DND-41 (cell line): ENCODE measurements at regions not wholly inside any gene's neighbourhood (a gene's known extent, or its start where the extent isn't known, plus 50 kb on each side); places are given as distances from the start of the nearest gene placed in this dataset.

Experiments
- ATAC-seq: fragments of 200-7000 bp; cut with Tn5 transposase; 3 replicates; pipeline ENCODE4 v1.9.1; 2021; ENCODE audit warnings: low read depth; ENCODE audit not compliant: insufficient read depth
- DNase-seq: peaks from one replicate; pipeline ENCODE4 v3.0.0-alpha.2; 2020
- H2AFZ ChIP-seq: 2 replicates; pipeline ENCODE4 v1.6.0; 2012; ENCODE audit warnings: low read depth, low read length
- H3K27ac ChIP-seq: 2 replicates; pipeline ENCODE4 v1.5.1; 2012; ENCODE audit warnings: low read length, inconsistent platforms
- H3K27me3 ChIP-seq: fragments of 200-600 bp; sonication (generic); 2 replicates; pipeline ENCODE4 v1.6.0; 2012; ENCODE audit warnings: low read length, mild to moderate bottlenecking, inconsistent platforms; ENCODE audit not compliant: insufficient read depth, poor library complexity
- H3K36me3 ChIP-seq: 2 replicates; pipeline ENCODE4 v1.5.1; 2012; ENCODE audit warnings: low read length, inconsistent platforms; ENCODE audit not compliant: insufficient read depth
- H3K4me1 ChIP-seq: 2 replicates; pipeline ENCODE4 v1.5.1; 2012; ENCODE audit warnings: mild to moderate bottlenecking, low read length; ENCODE audit not compliant: insufficient read depth
- H3K4me2 ChIP-seq: 2 replicates; pipeline ENCODE4 v1.6.0; 2012; ENCODE audit warnings: mild to moderate bottlenecking, moderate library complexity, low read length, inconsistent platforms; ENCODE audit not compliant: insufficient read depth
- H3K4me3 ChIP-seq, 2 experiments: fragments of 200-600 bp in 1 of 2; shearing (Covaris generic) in 1 of 2; 2 replicates each; pipeline ENCODE4 v1.5.1; 2012 to 2016; ENCODE audit warnings: inconsistent platforms in 2 of 2, low read length in 2 of 2, mild to moderate bottlenecking in 2 of 2, low read depth in 1 of 2, moderate library complexity in 1 of 2
- H3K79me2 ChIP-seq: 2 replicates; pipeline ENCODE4 v1.6.0; 2012; ENCODE audit warnings: low read length, inconsistent platforms; ENCODE audit not compliant: insufficient read depth
- H3K9ac ChIP-seq: 2 replicates; pipeline ENCODE4 v1.6.0; 2012; ENCODE audit warnings: low read depth, mild to moderate bottlenecking, inconsistent platforms, low read length, moderate library complexity
- H3K9me3 ChIP-seq: 2 replicates; pipeline ENCODE4 v1.5.1; 2012; ENCODE audit warnings: low read length, moderate library complexity, mild to moderate bottlenecking, inconsistent platforms; ENCODE audit not compliant: insufficient read depth, severe bottlenecking
- H4K20me1 ChIP-seq: 2 replicates; pipeline ENCODE4 v1.6.0; 2012; ENCODE audit warnings: low read length; ENCODE audit not compliant: insufficient read depth
- EZH2 ChIP-seq: IDR thresholded peaks from 3 replicates; pipeline ENCODE4 v1.6.1; 2012; ENCODE audit warnings: borderline replicate concordance, low read depth, mild to moderate bottlenecking, moderate library complexity, low read length, inconsistent platforms; ENCODE audit not compliant: severe bottlenecking
- TF ChIP-seq, protein P1 (sequence below): IDR thresholded peaks from 2 replicates; pipeline ENCODE4 v1.5.1; 2012; ENCODE audit warnings: borderline replicate concordance, low read length, moderate library complexity, mild to moderate bottlenecking; ENCODE audit not compliant: poor library complexity, severe bottlenecking; ENCODE audit errors: extremely low read depth

DNA sequence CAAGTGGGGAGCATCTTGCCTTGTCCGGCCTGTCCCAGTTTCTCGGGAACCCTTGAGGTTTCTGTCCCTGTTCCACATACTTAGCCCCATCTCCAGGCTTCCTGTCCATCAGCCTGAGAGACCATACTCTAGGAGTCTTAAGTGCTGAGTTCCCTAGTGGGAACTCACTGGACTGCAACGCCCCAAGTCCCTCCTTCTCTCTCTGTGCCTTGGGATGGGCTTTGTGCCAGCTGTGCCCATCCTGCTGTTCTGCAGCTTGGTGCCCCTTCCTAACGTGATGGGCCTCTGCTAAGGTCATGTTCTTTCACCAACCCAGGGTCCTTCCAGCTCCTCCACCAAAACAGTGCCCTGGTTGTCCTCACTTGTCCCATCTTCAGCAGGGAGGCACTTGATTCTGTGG lies 222.3 kb upstream of the ANKRD55 start:
- ATAC-seq (no peak), DNase-seq (no peak)
- TF ChIP-seq, protein P1, sequence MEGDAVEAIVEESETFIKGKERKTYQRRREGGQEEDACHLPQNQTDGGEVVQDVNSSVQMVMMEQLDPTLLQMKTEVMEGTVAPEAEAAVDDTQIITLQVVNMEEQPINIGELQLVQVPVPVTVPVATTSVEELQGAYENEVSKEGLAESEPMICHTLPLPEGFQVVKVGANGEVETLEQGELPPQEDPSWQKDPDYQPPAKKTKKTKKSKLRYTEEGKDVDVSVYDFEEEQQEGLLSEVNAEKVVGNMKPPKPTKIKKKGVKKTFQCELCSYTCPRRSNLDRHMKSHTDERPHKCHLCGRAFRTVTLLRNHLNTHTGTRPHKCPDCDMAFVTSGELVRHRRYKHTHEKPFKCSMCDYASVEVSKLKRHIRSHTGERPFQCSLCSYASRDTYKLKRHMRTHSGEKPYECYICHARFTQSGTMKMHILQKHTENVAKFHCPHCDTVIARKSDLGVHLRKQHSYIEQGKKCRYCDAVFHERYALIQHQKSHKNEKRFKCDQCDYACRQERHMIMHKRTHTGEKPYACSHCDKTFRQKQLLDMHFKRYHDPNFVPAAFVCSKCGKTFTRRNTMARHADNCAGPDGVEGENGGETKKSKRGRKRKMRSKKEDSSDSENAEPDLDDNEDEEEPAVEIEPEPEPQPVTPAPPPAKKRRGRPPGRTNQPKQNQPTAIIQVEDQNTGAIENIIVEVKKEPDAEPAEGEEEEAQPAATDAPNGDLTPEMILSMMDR = no peak
- TF ChIP-seq EZH2 = no peak
- Histone ChIP-seq H3K4me2 (no peak overlapping the region), H3K9ac (no peak overlapping the region), H4K20me1 (no peaks in the 10 kb centered on the region), H3K79me2 (no peaks in the 10 kb centered on the region), H3K36me3 (no peaks in the 10 kb centered on the region), H3K9me3 (no peaks in the 10 kb centered on the region), H3K4me3 (no peak overlapping the region), H3K27ac (no peak overlapping the region), H3K4me1 (no peaks in the 10 kb centered on the region), H3K27me3 (peaks cover 11% of the 10 kb centered on the region), H2AFZ (no peak overlapping the region)

- Histone ChIP-seq H3K36me3 (no peaks in the 10 kb centered on the region), H4K20me1 (no peaks in the 10 kb centered on the region), H3K79me2 (no peaks in the 10 kb centered on the region), H3K4me3 (no peak overlapping the region), H3K9me3 (no peaks in the 10 kb centered on the region), H3K27ac (no peak overlapping the region), H3K4me2 (no peak overlapping the region), H3K4me1 (no peaks in the 10 kb centered on the region), H3K27me3 (peaks cover 9% of the 10 kb centered on the region), H3K9ac (no peak overlapping the region), H2AFZ (no peak overlapping the region)
- no peak for ATAC-seq
- TF ChIP-seq EZH2 = no peak
- TF ChIP-seq, protein P1 = no peak
- no peak for DNase-seq
Observed at GRCh38 chr5:56454219-56454862, 221.2 kb upstream of the ANKRD55 start.

DNA sequence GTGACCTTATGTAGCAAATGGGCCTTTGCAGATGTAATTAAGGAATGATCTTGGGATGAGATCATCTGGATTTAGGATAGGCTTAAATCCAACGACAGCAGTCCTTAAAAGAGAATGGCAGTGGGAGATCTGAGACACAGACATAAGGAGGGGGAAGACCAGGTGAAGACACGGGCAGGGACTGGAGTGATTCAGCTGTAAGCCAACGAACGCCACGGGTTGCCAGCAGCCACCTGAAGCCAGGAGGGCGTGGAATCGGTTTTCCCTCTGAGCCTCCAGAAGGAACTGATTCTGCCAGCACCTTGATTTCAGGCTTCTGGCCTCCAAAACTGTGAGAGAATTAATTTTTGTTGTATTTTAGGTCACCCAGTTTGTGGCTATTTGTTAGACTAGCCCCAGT lies 218.6 kb upstream of the ANKRD55 start:
- no peak overlapping the region for H3K27ac ChIP-seq
- no peak overlapping the region for H3K4me2 ChIP-seq
- no peaks in the 10 kb centered on the region for H3K36me3 ChIP-seq
- no peaks in the 10 kb centered on the region for H4K20me1 ChIP-seq
- H3K27me3 ChIP-seq = peaks cover 8% of the 10 kb centered on the region
- no peak overlapping the region for H3K4me3 ChIP-seq
- no peak overlapping the region for H2AFZ ChIP-seq
- TF ChIP-seq, protein P1 = no peak
- TF ChIP-seq EZH2 = no peak
- H3K9me3 ChIP-seq = no peaks in the 10 kb centered on the region
- no peaks in the 10 kb centered on the region for H3K79me2 ChIP-seq
- no peak for DNase-seq
- H3K4me1 ChIP-seq = no peaks in the 10 kb centered on the region
- no peak for ATAC-seq
- H3K9ac ChIP-seq = no peak overlapping the region
